K562 (cell line): ENCODE measurements at regions not wholly inside any gene's neighbourhood (a gene's known extent, or its start where the extent isn't known, plus 50 kb on each side); places are given as distances from the start of the nearest gene placed in this dataset.

Experiments used
- ATAC-seq: fragments of 200-7000 bp; cut with Tn5 transposase; 3 replicates; pipeline ENCODE4 v1.9.1; 2020; ENCODE audit warnings: moderate library complexity
- BruUV-seq: library from RNA; stranded (reverse); fragments of 400-500 nt; replicated peaks from 2 replicates; lab custom pipeline; 2021; lab: Mats Ljungman, UMichigan
- CTCF ChIA-PET: fragments of 300-600 bp; formaldehyde crosslinking; extraction: SDS; loops from one replicate; lab custom pipeline; 2021; ENCODE audit warnings: low intra/inter-chr PET ratio; lab: Yijun Ruan, JAX
- POLR2A ChIA-PET: fragments of 300-600, 350-650 bp; sonication (Branson Sonifier 250); formaldehyde crosslinking; extraction: SDS; loops from one replicate; lab custom pipeline; 2021; ENCODE audit warnings: antibody characterized with exemption, inconsistent platforms; lab: Yijun Ruan, JAX
- DNase-seq, 4 experiments: peaks; one replicate each; pipeline versions ENCODE4 v3.0.0 to v3.0.0-alpha.2; 2011 to 2018; ENCODE audit warnings: low spot score in 3 of 4, mixed read lengths in 3 of 4; ENCODE audit errors: extremely low read depth in 1 of 4
- FAIRE-seq: peaks from 2 replicates; lab custom pipeline; 2011; peaks lifted over from hg19 to GRCh38; lab: Jason Lieb, UNC
- H2AFZ ChIP-seq: 2 replicates; pipeline ENCODE4 v1.6.0; 2011; ENCODE audit warnings: low read depth, low read length, control low read depth, inconsistent platforms
- H3K27ac ChIP-seq: fragments of 200-600 bp; 3 replicates; pipeline ENCODE4 v1.8.0; 2011; ENCODE audit warnings: low read depth, mild to moderate bottlenecking, control low read depth, inconsistent platforms, low read length, moderate library complexity, mixed read lengths; ENCODE audit errors: extremely low read depth
- H3K27me3 ChIP-seq, 2 experiments: fragments of 300-600 bp in 1 of 2; 2 replicates in 1 of 2; 3 replicates in 1 of 2; pipeline versions ENCODE4 v1.6.0 to v1.8.0; 2011; ENCODE audit warnings: inconsistent platforms in 2 of 2, low read length in 2 of 2, mild to moderate bottlenecking in 1 of 2, mixed read lengths in 1 of 2, moderate library complexity in 1 of 2; ENCODE audit not compliant: control insufficient read depth in 2 of 2, insufficient read depth in 2 of 2
- H3K36me3 ChIP-seq: fragments of 300-600 bp; 3 replicates; pipeline ENCODE4 v1.8.0; 2011; ENCODE audit warnings: mild to moderate bottlenecking, low read length, inconsistent platforms; ENCODE audit not compliant: control insufficient read depth, insufficient read depth
- H3K4me1 ChIP-seq, 2 experiments: fragments of 200-600 bp in 1 of 2; replicated peaks in 1 of 2; 2 replicates in 1 of 2; 3 replicates in 1 of 2; pipeline versions ENCODE4 v1.5.1 to v1.8.0; 2011; ENCODE audit warnings: inconsistent platforms in 2 of 2, low read length in 2 of 2, mild to moderate bottlenecking in 1 of 2, mixed read lengths in 1 of 2, moderate library complexity in 1 of 2; ENCODE audit not compliant: control insufficient read depth in 2 of 2, insufficient read depth in 2 of 2
- H3K4me2 ChIP-seq: 2 replicates; pipeline ENCODE4 v1.6.1; 2011; ENCODE audit warnings: low read length, control low read depth, inconsistent platforms, mixed read lengths; ENCODE audit not compliant: insufficient read depth
- H3K4me3 ChIP-seq: fragments of 200-600 bp; sonication (generic), shearing (Covaris generic); 2 replicates; pipeline ENCODE4 v1.5.1; 2016; ENCODE audit warnings: control low read depth, inconsistent platforms
- H3K79me2 ChIP-seq: fragments of 200-600 bp; 3 replicates; pipeline ENCODE4 v1.8.0; 2011; ENCODE audit warnings: low read length, inconsistent platforms; ENCODE audit not compliant: control insufficient read depth, insufficient read depth
- H3K9ac ChIP-seq, 2 experiments: 2 replicates each; pipeline versions ENCODE4 v1.6.0 to v1.6.1; 2011; ENCODE audit warnings: low read depth in 2 of 2, low read length in 2 of 2, control low read depth in 1 of 2, inconsistent platforms in 1 of 2, mild to moderate bottlenecking in 1 of 2, mixed read lengths in 1 of 2; ENCODE audit not compliant: insufficient read depth in 1 of 2
- H3K9me1 ChIP-seq: one replicate; pipeline ENCODE4 v1.6.0; 2011; ENCODE audit warnings: inconsistent platforms, mild to moderate bottlenecking, low read length, moderate library complexity; ENCODE audit not compliant: control insufficient read depth, insufficient read depth
- H3K9me3 ChIP-seq: replicated peaks from 2 replicates; pipeline ENCODE4 v1.5.1; 2011; ENCODE audit warnings: low read depth, low read length, inconsistent platforms; ENCODE audit not compliant: control insufficient read depth, insufficient read depth
- H4K20me1 ChIP-seq: replicated peaks from 2 replicates; pipeline ENCODE4 v1.6.1; 2011; ENCODE audit warnings: low read length, inconsistent platforms, mixed read lengths; ENCODE audit not compliant: control insufficient read depth, insufficient read depth
- ARID3B ChIP-seq: fragments of 250-450 bp; sonication (Bioruptor Pico); IDR thresholded peaks from 2 replicates; pipeline ENCODE4 v1.4.0; 2020; ENCODE audit warnings: borderline replicate concordance
- BCOR ChIP-seq: fragments of 450-650 bp; IDR thresholded peaks from 2 replicates; pipeline ENCODE4 v1.6.1; 2016
- FOXP4 ChIP-seq: sonication (generic); formaldehyde crosslinking; IDR thresholded peaks from 2 replicates; pipeline ENCODE4 v1.8.0; 2022; ENCODE audit warnings: mild to moderate bottlenecking, missing genetic modification reagents, borderline replicate concordance
- HDGF ChIP-seq: fragments of 450-650 bp; IDR thresholded peaks from 2 replicates; pipeline ENCODE4 v1.6.1; 2016
- MTA1 ChIP-seq: fragments of 450-650 bp; IDR thresholded peaks from 2 replicates; pipeline ENCODE4 v1.6.1; 2017; ENCODE audit warnings: borderline replicate concordance
- SMAD4 ChIP-seq: fragments of 250-450 bp; sonication (Bioruptor Pico); conservative IDR thresholded peaks from 2 replicates; pipeline ENCODE4 v1.8.0; 2021; ENCODE audit warnings: inconsistent platforms, mild to moderate bottlenecking, moderate library complexity
- SMARCB1 ChIP-seq: IDR thresholded peaks from 2 replicates; pipeline ENCODE4 v1.6.1; 2011; ENCODE audit warnings: improper control_type of control experiment, low read depth; ENCODE audit not compliant: insufficient read length
- SNIP1 ChIP-seq: fragments of 450-650 bp; IDR thresholded peaks from 2 replicates; pipeline ENCODE4 v1.7.1; 2017; ENCODE audit warnings: low read depth, mild to moderate bottlenecking
- TCF7 ChIP-seq: sonication (generic); IDR thresholded peaks from 2 replicates; pipeline ENCODE4 v1.6.1; 2016; ENCODE audit warnings: antibody characterized with exemption, borderline replicate concordance
- TCFL5 ChIP-seq: fragments of 250-450 bp; sonication (Bioruptor Pico); conservative IDR thresholded peaks from 2 replicates; pipeline ENCODE4 v1.6.1; 2021; ENCODE audit warnings: mild to moderate bottlenecking, moderate library complexity, matching md5 sums
- THRA ChIP-seq: fragments of 450-650 bp; IDR thresholded peaks from 2 replicates; pipeline ENCODE4 v1.6.1; 2017; ENCODE audit warnings: mild to moderate bottlenecking, moderate library complexity
- WGBS: fragments of 100-300 bp; shearing (Covaris generic); methylation state at CpG from one replicate; pipeline ENCODE4 v1.1.6; 2016; ENCODE audit warnings: low coverage, mixed read lengths; ENCODE audit not compliant: insufficient coverage; ENCODE audit errors: missing lambda C conversion rate; 5-methylcytosine and 5-hydroxymethylcytosine counted together
- in situ Hi-C: fragments of 300-500 bp; cut with MboI; formaldehyde crosslinking; loops from 4 replicates; pipeline ENCODE4 v1.15.0; 2018; ENCODE audit warnings: inconsistent platforms, mixed read lengths
- intact Hi-C: fragments of 100-400 bp; cut with micrococcal nuclease; formaldehyde crosslinking; loops from 2 replicates; pipeline ENCODE4 v1.14.2; 2022
- TF ChIP-seq, protein P1 (sequence below): sonication (generic); formaldehyde crosslinking; IDR thresholded peaks from 2 replicates; pipeline ENCODE4 v1.8.1; 2023; ENCODE audit warnings: mild to moderate bottlenecking, missing genetic modification reagents

- H3K9me1 ChIP-seq = no peaks in the 10 kb centered on the region
- H3K36me3 ChIP-seq = no peaks in the 10 kb centered on the region
- H3K4me2 ChIP-seq = no peak overlapping the region
- no peak overlapping the region for H3K27ac ChIP-seq
- H4K20me1 ChIP-seq = no peaks in the 10 kb centered on the region
- ATAC-seq (no peak), FAIRE-seq (no peak), DNase-seq (no peak)
- H3K4me3 ChIP-seq = no peak overlapping the region
- H3K27me3 ChIP-seq = no peaks in the 10 kb centered on the region
- no peaks in the 10 kb centered on the region for H3K79me2 ChIP-seq
- no peaks in the 10 kb centered on the region for H3K9me3 ChIP-seq
- no TSS peak for BruUV-seq
- intact Hi-C loops (no loop called here), in situ Hi-C loops (no loop called here)
- H3K9ac ChIP-seq = no peak overlapping the region
- H3K4me1 ChIP-seq = no peaks in the 10 kb centered on the region
- TF ChIP-seq ARID3B (no peak), FOXP4 (no peak), MTA1 (no peak), HDGF (no peak), SMAD4 (CRISPR knock-in tag) (no peak), TCFL5 (no peak), TCF7 (no peak), SMARCB1 (no peak), BCOR (no peak), THRA (no peak), SNIP1 (no peak)
- TF ChIP-seq, protein P1, sequence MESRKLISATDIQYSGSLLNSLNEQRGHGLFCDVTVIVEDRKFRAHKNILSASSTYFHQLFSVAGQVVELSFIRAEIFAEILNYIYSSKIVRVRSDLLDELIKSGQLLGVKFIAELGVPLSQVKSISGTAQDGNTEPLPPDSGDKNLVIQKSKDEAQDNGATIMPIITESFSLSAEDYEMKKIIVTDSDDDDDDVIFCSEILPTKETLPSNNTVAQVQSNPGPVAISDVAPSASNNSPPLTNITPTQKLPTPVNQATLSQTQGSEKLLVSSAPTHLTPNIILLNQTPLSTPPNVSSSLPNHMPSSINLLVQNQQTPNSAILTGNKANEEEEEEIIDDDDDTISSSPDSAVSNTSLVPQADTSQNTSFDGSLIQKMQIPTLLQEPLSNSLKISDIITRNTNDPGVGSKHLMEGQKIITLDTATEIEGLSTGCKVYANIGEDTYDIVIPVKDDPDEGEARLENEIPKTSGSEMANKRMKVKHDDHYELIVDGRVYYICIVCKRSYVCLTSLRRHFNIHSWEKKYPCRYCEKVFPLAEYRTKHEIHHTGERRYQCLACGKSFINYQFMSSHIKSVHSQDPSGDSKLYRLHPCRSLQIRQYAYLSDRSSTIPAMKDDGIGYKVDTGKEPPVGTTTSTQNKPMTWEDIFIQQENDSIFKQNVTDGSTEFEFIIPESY (CRISPR knock-in tag) = no peak
- POLR2A ChIA-PET = interaction anchor here (1.1 kb wide), 1 partner anchor 9 kb away, joined by 4 read pairs; no protein-coding TSS in a partner anchor
- WGBS = 7% methylated on average over 3 of the region's 3 CpGs
- no peak overlapping the region for H2AFZ ChIP-seq
- CTCF ChIA-PET = no interaction called here
Observed at GRCh38 chr12:58186914-58187313, 245.5 kb downstream of the ATP23 start.
